MCF 10A (cell line): ENCODE measurements at regions not wholly inside any gene's neighbourhood (a gene's known extent, or its start where the extent isn't known, plus 50 kb on each side); places are given as distances from the start of the nearest gene placed in this dataset.

Source experiments
- BruUV-seq: library from RNA; stranded (reverse); fragments of 400-500 nt; replicated peaks from 2 replicates; lab custom pipeline; 2021; lab: Mats Ljungman, UMichigan
- CTCF ChIA-PET: fragments of 300-600 bp; sonication (Branson Sonifier 250); formaldehyde crosslinking; extraction: SDS; loops from one replicate; lab custom pipeline; 2021; ENCODE audit warnings: antibody characterized with exemption, inconsistent platforms; lab: Yijun Ruan, JAX
- POLR2A ChIA-PET: fragments of 300-600, 350-650 bp; sonication (Branson Sonifier 250); formaldehyde crosslinking; extraction: SDS; loops from one replicate; lab custom pipeline; 2020; ENCODE audit warnings: antibody characterized with exemption, inconsistent platforms; lab: Yijun Ruan, JAX
- DNase-seq: peaks from one replicate; pipeline ENCODE4 v3.0.0-alpha.2; 2018; ENCODE audit not compliant: unreplicated experiment
- H3K27ac Mint-ChIP-seq: one replicate; pipeline ENCODE4 v1.8.0; 2022; ENCODE audit warnings: mild to moderate bottlenecking, low read depth, mixed read lengths; ENCODE audit not compliant: unreplicated experiment
- H3K27me3 Mint-ChIP-seq: one replicate; pipeline ENCODE4 v1.8.0; 2022; ENCODE audit warnings: mixed read lengths; ENCODE audit not compliant: insufficient read depth, unreplicated experiment
- H3K36me3 Mint-ChIP-seq: one replicate; pipeline ENCODE4 v1.8.0; 2022; ENCODE audit warnings: mild to moderate bottlenecking, moderate library complexity, mixed read lengths; ENCODE audit not compliant: insufficient read depth, unreplicated experiment
- H3K4me1 Mint-ChIP-seq: one replicate; pipeline ENCODE4 v1.8.0; 2022; ENCODE audit warnings: mixed read lengths; ENCODE audit not compliant: insufficient read depth, unreplicated experiment
- H3K4me3 Mint-ChIP-seq: one replicate; pipeline ENCODE4 v1.8.0; 2022; ENCODE audit warnings: mild to moderate bottlenecking, moderate library complexity, mixed read lengths; ENCODE audit not compliant: unreplicated experiment
- H3K9me3 Mint-ChIP-seq: one replicate; pipeline ENCODE4 v1.8.0; 2022; ENCODE audit warnings: mixed read lengths; ENCODE audit not compliant: unreplicated experiment
- CTCF ChIP-seq: fragments of 200-600 bp; IDR thresholded peaks from one replicate; pipeline ENCODE4 v1.8.0; 2022; ENCODE audit warnings: antibody characterized with exemption, mild to moderate bottlenecking; ENCODE audit not compliant: unreplicated experiment
- intact Hi-C: fragments of 100-400 bp; cut with micrococcal nuclease; formaldehyde crosslinking; loops from 2 replicates; pipeline ENCODE4 v1.14.1; 2022

GRCh38 chr4:13102092-13102742 lies 381.9 kb downstream of the RAB28 start:
- Mint-ChIP-seq H3K36me3 (no peaks in the 10 kb centered on the region), H3K9me3 (no peaks in the 10 kb centered on the region), H3K4me3 (no peak overlapping the region), H3K4me1 (no peaks in the 10 kb centered on the region), H3K27me3 (no peaks in the 10 kb centered on the region), H3K27ac (no peak overlapping the region)
- intact Hi-C loops: no loop called here
- DNase-seq: peak; percentile 35
- POLR2A ChIA-PET: no interaction called here
- no TSS peak for BruUV-seq
- CTCF ChIA-PET: no interaction called here
- no peak for TF ChIP-seq CTCF

- Mint-ChIP-seq H3K27me3 (no peaks in the 10 kb centered on the region), H3K27ac (no peak overlapping the region), H3K36me3 (no peaks in the 10 kb centered on the region), H3K4me1 (peaks cover 2% of the 10 kb centered on the region), H3K9me3 (no peaks in the 10 kb centered on the region), H3K4me3 (no peak overlapping the region)
- POLR2A ChIA-PET: no interaction called here
- no TSS peak for BruUV-seq
- intact Hi-C loops: no loop called here
- no peak for TF ChIP-seq CTCF
- DNase-seq: no peak
- CTCF ChIA-PET: interaction anchor here (0.6 to 0.9 kb wide), 2 partner anchors 9 to 240 kb away, joined by 3 read pairs; no protein-coding TSS in a partner anchor
Measured at GRCh38 chr4:13097971-13098370, 386.2 kb downstream of the RAB28 start.

- POLR2A ChIA-PET: no interaction called here
- no peak overlapping the region for H3K27ac Mint-ChIP-seq
Measured at GRCh38 chr4:13095722-13096121, 388.4 kb downstream of the RAB28 start.

GRCh38 chr4:13093170-13093569 lies 391.0 kb downstream of the RAB28 start:
- no peak for DNase-seq
- no TSS peak for BruUV-seq
- peaks cover 28% of the 10 kb centered on the region for H3K4me1 Mint-ChIP-seq
- intact Hi-C loops: no loop called here
- H3K36me3 Mint-ChIP-seq: no peaks in the 10 kb centered on the region
- TF ChIP-seq CTCF: no peak
- H3K4me3 Mint-ChIP-seq: no peak overlapping the region
- H3K27ac Mint-ChIP-seq: no peak overlapping the region
- H3K27me3 Mint-ChIP-seq: no peaks in the 10 kb centered on the region
- CTCF ChIA-PET: no interaction called here
- POLR2A ChIA-PET: no interaction called here
- H3K9me3 Mint-ChIP-seq: no peaks in the 10 kb centered on the region

More at GRCh38 chr4:13095722-13096121, 388.4 kb downstream of the RAB28 start:
- H3K36me3 Mint-ChIP-seq: no peaks in the 10 kb centered on the region
- H3K27me3 Mint-ChIP-seq: no peaks in the 10 kb centered on the region
- DNase-seq: no peak
- no peak for TF ChIP-seq CTCF
- peaks cover 8% of the 10 kb centered on the region for H3K4me1 Mint-ChIP-seq
- no peak overlapping the region for H3K4me3 Mint-ChIP-seq
- H3K9me3 Mint-ChIP-seq: no peaks in the 10 kb centered on the region
- CTCF ChIA-PET: no interaction called here
- no TSS peak for BruUV-seq
- intact Hi-C loops: no loop called here
